ENCODE measurements at regions not wholly inside any gene's neighbourhood (a gene's known extent, or its start where the extent isn't known, plus 50 kb on each side); places are given as distances from the start of the nearest gene placed in this dataset.

DNA sequence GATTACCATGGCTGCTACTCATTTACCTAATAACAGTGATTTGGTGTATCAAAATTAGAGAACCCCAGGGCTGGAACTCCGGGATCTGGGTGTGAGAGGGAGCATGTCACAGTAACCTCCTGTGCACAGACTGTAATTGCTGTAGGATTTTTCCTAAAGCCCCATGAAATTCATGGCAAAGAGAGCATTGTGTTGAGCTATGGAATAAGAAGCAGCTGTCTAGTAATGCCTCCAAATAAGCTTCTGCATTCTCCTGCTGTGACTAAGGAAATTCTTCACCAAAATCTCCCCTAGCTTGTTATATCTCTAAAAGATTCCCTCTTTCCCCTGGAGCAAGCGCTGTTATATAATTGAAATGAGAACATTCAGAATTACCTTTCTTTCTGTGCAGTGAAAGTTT lies 158.1 kb upstream of the SPATS2L start:
- TF ChIP-seq CTCF (conservative IDR thresholded peaks at IDR 0.05; ENCODE audit: low read length): no peak
- TF ChIP-seq EZH2phosphoT487 (IDR thresholded peaks at IDR 0.05; ENCODE audit: borderline replicate concordance, low read depth, low read length): no peak

All from OCI-LY7 (cell line).